ENCODE measurements at regions not wholly inside any gene's neighbourhood (a gene's known extent, or its start where the extent isn't known, plus 50 kb on each side); places are given as distances from the start of the nearest gene placed in this dataset.
"Not testable (repeated sequence)": the region's sequence is repeated elsewhere in the genome, so short reads cannot be mapped to it uniquely, and the experiment has no call there.

DNA sequence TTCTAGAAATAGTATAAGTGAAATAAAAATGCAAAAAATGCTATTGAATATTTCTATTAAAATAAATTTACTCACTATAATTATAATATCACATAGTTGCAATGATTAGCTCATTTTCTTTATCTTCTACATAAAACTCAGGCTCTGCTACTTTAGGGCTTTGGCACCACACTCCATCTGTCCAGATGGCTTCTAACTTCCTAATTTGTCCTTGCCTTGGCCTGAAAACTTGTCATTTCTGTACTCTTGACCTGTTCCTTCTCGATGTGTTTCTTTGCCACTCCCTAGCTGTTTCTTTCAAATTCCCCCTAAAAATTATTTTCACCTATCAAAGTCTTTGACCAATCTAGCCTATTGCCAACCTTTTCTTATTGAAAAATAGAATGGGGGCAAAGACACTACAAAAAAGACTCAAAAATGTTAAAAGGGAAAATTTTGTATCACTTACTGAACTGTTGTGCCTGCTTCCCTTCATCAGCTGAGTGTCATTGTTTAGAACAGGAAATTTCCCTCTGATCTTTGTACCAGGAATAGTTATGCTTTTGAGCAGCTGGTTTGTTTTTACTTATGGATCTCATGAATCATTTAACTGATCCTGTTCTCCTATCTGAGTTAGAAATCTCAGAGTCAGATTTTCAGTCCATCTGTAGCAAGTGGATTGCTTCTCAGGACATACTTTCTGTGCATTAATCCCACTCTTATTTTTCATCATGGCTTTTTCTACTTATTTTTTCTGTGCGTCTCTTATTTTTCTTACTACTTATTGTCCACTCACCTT lies 279.2 kb upstream of the CNR1 start:
- DNase-seq: no peak

DNA sequence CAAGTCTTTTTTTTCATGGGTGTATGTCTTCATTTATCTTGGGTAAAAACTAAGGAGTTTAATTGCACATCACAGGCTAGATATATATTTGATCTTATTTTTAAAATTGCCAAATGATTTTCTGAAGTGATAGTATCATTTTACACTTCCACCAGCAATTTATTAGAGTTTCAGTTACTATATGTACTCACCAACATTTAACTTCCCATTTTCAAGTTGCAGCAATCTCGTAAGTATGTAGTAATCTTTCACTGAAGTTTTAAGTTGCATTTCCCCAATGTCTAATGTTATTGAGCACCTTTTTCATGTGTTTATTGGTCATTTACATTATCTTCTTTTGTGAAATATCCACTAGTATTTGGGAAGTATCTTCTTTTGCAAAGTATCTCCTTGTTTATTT lies 277.4 kb upstream of the CNR1 start:
- DNase-seq: no peak

DNA sequence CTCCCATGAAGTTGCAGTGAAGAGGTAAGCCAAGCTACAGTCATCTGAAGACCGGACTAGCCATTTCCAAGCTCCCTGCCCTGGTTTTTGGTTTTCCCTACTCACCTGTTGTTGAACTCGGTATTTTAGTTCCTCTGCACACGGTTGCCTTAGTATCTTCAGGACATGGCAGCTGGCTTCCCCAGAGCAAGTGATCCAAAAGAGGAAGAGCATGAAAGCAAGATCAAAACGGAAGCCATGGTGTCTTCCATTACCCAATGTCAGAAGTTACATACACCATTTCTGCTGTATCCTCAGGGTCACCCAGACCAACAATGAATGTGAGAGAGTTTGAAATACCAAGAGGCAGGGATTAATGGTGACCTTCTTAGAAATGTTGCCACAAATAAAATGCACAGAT lies 276.6 kb upstream of the CNR1 start:
- DNase-seq: no peak

DNA sequence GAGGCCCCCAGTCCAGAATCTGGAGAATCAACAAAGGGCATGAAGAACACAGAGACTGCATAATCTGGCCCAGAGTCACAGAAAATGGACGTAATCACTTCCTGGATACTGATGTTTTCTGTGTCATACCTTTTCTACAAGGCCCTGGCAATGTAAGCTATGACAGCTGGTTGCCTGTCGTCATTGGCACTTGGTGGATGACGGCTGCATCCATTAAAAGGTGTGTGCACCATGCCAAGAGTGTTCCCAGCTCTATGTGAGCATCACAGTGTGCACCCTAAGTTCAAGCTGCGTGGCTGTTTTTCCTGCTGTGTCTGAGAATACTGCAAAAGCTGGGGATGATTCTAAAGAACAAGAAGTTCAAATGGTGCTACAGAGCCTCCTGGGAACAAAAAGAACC lies 275.2 kb upstream of the CNR1 start:
- DNase-seq: no peak

DNA sequence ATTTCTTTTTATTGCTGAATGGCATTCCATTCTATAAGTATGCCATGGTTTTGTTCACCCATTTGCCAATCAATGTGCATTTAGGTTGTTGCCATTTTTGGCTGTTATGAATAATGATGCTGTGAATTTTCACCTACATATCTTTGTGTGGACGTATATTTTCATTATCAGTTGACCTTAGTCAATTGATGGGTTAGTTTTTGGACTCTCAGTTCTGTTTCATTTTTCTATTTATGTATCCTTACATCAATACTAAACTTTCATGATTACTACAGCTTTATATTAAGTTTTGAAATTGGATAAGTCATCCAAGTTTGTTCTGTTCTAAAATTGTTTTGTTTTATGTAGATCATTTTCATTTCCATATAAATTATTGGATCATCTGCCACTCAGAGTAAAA lies 261.9 kb upstream of the CNR1 start:
- no peak for DNase-seq

DNA sequence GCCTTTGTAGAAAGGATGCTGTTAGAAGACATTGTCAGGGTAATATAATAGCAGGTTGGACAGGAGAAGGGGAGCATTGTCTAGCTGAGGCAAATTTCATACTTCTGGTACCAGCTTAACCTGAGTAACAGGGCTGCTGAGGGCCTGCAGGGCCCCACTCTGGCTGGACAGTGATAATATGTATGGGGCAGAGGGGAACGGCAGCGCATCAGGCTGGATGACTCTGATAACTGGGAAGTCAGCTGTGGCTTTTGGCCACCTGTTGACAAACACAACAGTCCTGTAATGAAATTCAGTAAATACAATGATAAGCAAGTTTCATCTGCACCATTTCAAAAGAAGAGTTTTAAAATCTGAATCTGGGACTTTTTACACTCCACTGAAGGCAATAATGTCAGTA lies 259.9 kb upstream of the CNR1 start:
- DNase-seq: no peak

DNA sequence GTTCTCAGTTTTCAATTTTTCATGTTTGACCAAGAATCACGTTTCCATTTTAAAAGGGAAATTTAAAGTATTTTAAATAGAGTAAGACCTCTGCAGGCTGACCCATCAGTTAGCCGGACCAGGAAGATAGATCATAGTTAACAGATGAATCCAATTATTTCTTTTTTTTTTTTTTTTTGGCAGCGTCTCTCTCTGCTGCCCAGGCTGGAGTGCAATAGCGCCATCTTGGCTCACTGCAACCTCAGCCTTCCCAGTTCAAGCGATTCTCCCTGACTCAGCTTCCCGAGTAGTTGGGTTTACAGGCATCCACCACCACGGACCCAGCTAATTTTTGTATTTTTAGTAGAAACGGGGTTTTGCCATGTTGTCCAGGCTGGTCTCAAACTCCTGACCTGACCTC lies 256.7 kb upstream of the CNR1 start:
- no peak for DNase-seq

DNA sequence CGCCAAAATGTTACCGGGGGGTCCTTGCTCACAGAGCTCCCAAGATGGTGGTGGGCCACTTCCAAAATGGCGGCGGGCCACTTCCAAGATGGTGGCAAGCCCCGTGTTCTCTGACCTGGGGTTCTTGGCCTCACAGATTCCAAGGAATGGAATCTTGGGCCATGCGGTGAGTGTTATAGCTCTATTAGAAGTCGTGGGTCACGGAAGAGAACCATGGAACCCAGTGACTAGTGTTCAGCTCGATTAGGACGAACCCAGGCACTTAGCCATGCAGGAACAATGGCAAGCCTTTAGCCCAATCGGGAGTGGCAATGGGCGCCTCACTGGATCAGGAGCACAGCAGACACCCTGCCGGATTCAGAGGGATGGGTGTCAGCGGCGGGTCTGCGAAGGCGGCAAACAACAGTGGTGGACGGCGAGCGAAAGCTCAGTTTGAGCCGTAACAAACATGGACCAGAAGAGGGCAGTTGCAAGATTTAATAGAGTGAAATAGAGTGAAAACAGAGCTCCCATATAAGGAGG lies 254.9 kb upstream of the CNR1 start:
- DNase-seq: not testable (repeated sequence)

DNA sequence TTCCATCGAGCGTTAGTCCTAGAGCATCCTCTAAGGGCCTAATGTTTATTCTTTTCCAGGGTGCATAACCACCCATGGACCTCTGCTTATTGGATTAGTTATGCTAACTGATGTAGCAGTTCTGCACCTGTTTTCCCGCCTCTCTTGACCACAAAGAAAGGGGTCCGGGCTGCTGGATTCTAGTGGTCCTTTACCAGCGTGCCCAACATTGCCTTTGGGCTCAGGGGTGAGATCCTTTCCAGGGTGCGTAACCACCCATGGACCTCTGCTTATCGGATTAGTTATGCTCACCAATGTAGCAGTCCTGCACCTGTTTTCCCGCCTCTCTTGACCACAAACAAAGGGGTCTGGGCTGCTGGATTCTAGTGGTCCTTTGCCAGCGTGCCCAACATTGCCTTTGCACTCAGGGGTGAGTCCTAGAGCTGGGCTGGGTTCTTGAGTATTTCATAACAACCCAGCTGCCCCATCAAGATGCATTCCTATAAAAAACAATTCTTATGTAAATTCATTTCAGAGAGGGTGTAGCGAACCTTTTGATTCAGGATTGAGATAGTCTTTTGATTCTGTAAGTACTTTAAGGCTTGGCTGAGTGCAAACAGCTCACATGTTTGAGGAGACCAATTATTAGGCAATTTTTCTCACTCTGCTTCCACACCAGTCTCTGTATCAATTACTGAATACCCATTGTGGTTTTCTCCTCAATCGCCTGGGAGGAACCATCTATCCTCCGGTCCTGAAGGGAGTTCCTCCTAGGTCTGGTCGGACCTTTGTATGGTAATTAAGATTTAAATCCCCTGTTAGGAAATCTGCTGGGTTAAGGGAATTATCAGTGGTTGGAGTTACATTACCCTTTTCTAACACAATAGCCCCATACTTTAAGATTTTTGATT lies 253.0 kb upstream of the CNR1 start:
- not testable (repeated sequence) for DNase-seq

DNA sequence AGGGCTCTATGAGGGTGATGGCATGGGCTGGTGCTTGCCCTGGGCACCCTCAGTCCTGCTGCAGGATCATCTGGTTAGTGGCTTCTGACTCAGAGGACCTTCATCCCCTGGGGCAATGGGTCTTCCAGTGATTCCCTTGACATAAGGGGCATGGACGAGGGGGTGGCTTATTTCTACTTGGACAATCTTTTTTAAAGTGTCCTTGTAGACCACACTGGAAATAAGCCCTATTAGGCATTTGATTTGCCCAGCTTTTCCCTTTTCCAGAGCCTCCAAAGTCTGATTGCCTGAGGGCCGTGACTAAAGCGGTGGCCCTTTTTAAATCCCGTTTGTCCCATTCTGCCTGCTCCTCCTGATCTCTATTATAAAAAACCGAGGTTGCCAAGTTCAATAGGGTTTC lies 251.2 kb upstream of the CNR1 start:
- not testable (repeated sequence) for DNase-seq

DNA sequence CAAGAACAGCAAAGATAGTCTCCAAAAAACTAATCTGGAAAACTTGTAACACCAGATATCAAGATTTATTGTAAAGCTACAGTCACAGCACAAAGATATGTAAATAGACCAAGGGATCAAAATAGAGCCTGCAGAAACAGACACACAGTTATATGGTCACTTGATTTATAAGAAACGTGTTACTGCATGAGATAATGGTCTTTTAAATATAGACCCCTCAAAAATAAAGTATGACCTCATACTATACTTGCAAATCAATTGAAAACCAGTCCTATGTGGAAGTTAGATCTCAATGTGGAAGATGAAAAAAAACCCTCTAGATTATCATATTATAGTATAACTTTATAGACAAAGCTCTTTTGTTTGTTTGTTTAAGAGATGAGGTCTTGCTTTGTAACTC lies 247.3 kb upstream of the CNR1 start:
- DNase-seq: no peak

DNA sequence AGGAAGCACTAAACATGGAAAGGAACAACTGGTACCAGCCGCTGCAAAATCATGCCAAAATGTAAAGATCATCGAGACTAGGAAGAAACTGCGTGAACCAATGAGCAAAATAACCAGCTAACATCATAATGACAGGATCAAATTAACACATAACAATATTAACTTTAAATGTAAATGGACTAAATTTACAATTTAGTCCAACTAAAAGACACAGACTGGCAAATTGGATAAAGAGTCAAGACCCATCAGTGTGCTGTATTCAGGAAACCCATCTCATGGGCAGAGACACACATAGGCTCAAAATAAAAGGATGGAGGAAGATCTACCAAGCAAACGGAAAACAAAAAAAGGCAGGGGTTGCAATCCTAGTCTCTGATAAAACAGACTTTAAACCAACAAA lies 242.2 kb upstream of the CNR1 start:
- not testable (repeated sequence) for DNase-seq

DNA sequence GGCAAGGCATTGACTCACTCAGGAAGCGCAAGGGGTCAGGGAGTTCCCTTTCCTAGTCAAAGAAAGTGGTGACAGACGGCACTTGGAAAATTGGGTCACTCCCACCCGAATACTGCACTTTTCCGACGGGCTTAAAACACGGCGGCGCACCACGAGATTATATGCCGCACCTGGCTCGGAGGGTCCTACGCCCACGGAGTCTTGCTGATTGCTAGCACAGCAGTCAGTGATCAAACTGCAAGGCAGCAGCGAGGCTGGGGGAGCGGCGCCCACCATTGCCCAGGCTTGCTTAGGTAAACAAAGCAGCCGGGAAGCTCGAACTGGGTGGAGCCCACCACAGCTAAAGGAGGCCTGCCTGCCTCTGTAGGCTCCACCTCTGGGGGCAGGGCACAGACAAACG lies 240.5 kb upstream of the CNR1 start:
- DNase-seq: not testable (repeated sequence)

DNA sequence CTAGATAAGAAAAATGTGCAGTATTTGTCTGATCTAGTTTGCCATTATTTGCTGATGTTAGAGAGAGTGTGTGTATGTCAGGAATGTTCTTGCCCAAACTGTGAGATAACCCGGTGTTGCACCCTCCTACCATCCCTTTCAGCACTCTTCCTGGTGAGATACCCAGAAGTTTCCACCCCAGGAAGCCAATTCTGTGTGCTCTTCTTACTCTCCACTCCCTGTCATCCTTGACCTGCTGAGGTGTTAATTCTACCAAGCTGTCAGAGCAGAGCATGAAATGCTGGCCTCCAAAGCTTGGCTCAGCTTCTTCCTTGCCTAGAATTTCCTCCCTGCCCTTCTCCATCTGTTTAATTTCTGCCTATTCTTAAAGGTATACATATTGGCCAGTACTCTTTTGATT lies 237.3 kb upstream of the CNR1 start:
- DNase-seq: no peak

DNA sequence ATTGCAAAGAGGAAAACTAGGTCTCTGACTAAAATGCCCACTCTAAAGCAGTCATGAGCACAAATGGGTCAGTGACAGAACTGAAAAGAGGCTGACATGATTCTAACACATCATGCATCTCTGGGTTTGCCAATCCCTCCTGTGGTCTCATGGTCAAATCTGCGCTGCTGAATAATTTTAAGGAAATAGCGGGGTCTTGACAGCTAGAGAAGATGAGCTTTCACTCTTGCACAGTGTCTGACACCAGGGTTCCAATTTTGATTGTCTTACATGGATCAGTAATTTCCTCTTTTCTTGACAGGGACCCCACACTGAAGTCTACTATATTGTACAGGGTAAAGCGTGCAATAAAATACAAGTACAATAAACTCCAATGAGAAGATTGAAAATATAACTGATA lies 236.8 kb upstream of the CNR1 start:
- no peak for DNase-seq

DNA sequence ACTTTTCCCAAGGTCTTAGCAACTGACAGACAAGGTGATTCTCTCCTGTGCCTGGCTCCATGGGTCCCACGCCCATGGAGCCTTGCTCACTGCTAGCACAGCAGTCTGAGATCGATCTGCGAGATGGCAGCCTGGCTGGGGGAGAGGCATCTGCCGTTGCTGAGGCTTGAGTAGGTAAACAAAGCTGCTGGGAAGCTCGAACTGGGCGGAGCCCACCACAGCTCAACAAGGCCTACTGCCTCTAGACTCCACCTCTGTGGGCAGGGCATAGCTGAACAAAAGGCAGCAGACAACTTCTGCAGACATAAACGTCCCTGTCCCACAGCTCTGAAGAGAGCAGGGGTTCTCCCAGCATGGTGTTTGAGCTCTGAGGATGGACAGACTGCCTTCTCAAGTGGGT lies 224.9 kb upstream of the CNR1 start:
- not testable (repeated sequence) for DNase-seq

DNA sequence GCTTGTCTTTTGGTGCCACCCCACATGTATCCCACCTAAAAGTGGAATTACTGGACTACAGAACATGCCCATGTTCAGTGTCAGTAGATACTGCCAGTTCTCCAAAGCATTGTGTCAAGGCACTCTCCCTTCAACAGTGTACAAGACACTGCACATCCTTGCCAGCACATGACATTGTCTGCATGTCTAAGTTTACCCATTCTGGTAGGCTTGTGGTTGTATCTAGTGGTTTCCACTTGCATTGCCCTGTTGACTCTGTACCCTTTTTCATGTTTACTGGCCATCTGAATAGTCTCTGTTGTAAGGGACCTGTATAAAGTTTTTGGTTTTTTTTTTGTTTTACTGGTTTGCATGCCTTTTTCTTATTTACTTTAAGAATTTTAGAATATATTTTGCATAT lies 222.4 kb upstream of the CNR1 start:
- DNase-seq: no peak

DNA sequence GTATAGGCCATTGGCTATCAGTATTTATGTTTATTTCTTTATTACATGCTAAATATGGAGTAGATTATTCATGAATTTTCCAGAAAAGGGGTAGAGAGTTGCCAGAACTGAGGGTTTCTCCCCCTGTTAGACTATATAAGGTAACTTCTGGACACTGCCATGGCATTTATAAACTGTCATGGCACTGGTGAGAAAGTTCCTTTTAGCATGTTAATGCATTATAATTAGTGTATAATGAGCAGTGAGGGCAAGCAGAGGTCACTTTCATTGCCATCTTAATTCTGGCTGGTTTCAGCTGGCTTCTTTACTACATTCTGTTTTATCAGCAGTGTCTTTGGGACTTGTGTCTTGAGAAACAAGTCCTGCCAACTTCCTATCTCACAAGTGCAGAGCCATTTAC lies 220.0 kb upstream of the CNR1 start:
- no peak for DNase-seq

DNA sequence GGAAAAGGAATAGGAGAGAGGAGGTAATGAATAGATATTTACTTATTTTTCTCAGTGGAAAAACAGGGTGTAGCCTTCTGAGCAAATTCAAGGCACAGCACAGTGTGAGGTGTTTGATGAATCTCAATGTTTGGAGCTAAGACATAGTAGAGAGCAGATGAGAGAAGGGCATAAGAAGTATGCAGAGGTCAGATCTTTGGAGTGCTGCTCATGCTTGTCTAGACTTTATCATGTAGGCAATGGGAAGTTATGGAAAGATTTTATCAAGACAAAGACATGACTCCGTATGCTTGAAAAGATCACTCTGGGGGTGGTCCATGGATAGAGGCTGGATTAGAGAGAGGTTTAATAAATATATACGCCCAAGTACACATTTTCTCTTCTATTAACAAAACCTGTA lies 217.0 kb upstream of the CNR1 start:
- DNase-seq: no peak

DNA sequence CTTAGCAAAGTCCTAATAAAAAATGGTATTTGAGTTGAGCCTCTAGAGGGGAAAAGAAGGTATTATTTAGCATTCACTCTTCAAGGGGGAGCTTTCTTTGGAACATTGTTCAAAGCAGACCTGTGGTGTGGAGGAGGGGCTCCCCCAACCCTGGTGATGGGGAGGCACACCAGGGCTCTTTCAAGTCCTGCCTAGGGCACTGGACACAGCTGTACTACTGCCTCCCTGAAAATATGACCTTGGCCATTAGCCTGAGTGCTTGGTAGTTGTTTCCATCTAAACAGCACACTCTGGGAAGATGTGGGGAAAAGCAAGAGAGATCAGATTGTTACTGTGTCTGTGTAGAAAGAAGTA lies 215.1 kb upstream of the CNR1 start:
- DNase-seq: no peak

DNA sequence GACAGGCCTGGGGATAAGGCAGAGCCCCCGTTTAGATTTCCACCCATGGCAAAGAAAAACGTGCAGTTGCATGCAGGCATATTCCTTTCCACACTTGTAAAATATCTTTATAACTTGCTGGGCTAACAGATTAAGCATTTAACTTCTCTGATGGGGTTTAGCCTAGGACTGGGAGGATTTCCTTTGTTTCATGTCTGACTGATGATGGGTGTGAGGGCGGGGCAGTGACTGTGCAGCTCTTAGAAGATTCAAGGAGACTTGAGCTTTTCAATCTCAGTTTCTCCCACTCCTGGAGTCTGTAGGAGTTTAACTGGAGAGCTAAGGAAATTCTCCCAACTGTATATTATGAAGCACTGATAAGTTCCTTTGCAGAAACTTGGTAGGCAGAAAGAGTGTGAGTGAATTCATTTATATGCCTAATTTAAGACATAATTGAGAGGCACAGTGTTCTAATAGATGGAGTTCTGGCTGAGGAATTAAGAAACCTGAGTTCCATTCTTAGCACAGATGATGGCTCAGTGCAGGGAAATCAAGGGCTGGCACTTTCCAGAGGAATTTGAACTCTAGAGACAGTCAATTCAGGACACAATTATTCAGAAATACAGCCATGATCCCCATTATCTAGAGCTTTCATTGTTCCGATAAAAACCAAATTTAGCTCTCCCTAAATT lies 214.6 kb upstream of the CNR1 start:
- DNase-seq: no peak

DNA sequence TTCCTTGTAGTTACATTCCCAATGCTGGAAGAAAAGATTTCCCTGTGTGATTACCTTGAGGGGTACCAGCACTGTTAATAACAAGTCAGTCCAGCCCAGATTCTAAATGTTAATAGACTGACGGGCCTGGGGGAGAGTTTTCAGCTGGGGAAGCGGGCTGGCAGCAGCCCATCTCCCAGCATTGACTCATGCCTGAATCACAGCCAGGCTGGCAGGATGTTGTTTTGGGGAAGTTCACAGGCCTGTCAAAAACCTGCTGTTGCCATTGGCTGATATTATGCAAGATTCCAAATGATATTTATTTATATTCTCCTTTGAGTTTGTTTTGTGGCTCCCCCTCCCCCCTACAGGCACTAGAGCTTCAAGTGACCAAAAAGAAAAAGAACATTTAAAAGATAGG lies 213.9 kb upstream of the CNR1 start:
- DNase-seq: no peak

DNA sequence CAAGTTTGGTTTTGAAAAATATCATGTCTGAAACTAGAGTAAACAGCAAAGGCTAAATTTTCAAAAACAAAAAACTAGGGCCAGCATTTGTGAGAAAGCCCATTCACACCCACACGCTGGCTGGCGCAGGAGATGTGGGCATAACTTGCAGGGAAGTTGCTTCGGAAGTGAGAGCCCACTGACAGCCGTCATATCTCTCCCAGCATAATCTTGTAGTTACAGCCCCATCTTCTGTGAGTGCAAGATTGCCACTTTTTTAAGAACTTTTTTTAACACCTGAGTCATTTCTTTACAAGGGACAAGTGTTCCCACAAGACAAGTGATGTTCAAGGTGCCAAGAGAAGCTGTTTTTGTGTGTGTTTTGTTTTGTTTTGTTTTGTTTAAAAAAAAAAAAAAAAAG lies 212.5 kb upstream of the CNR1 start:
- DNase-seq: no peak

Data from NCI-H1930 (cell line).